GM19452 (cell line): ENCODE measurements at regions not wholly inside any gene's neighbourhood (a gene's known extent, or its start where the extent isn't known, plus 50 kb on each side); places are given as distances from the start of the nearest gene placed in this dataset.
"Not testable (repeated sequence)": the region's sequence is repeated elsewhere in the genome, so short reads cannot be mapped to it uniquely, and the experiment has no call there.

Experiments used
- ATAC-seq: cut with Tn5 transposase; IDR thresholded peaks from one replicate; pipeline ENCODE4 v1.9.1; 2021; ENCODE audit not compliant: unreplicated experiment

DNA sequence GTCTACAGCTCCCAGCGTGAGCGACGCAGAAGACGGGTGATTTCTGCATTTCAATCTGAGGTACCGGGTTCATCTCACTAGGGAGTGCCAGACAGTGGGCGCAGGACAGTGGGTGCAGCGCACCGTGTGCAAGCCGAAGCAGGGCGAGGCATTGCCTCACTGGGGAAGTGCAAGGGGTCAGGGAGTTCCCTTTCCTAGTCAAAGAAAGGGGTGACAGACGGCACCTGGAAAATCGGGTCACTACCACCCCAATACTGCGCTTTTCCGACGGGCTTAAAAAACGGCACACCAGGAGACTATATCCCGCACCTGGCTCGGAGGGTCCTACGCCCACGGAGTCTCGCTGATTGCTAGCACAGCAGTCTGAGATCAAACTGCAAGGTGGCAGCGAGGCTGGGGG, 95.6 kb downstream of the GPX5 start:
- not testable (repeated sequence) for ATAC-seq

DNA sequence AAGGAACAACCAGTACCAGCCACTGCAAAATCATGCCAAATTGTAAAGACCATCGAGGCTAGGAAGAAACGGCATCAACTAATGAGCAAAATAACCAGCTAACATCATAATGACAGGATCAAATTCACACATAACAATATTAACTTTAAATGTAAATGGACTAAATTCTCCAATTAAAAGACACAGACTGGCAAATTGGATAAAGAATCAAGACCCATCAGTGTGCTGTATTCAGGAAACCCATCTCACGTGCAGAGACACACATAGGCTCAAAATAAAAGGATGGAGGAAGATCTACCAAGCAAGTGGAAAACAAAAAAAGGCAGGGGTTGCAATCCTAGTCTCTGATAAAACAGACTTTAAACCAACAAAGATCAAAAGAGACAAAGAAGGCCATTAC, 97.6 kb downstream of the GPX5 start:
- not testable (repeated sequence) for ATAC-seq

DNA sequence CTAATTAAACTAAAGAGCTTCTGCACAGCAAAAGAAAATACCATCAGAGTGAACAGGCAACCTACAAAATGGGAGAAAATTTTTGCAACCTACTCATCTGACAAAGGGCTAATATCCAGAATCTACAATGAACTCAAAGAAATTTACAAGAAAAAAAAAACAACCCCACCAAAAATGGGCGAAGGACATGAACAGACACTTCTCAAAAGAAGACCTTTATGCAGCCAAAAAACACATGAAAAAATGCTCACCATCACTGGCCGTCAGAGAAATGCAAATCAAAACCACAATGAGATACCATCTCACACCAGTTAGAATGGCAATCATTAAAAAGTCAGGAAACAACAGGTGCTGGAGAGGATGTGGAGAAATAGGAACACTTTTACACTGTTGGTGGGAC, 100.7 kb downstream of the GPX5 start:
- ATAC-seq, result not testable (repeated sequence)

DNA sequence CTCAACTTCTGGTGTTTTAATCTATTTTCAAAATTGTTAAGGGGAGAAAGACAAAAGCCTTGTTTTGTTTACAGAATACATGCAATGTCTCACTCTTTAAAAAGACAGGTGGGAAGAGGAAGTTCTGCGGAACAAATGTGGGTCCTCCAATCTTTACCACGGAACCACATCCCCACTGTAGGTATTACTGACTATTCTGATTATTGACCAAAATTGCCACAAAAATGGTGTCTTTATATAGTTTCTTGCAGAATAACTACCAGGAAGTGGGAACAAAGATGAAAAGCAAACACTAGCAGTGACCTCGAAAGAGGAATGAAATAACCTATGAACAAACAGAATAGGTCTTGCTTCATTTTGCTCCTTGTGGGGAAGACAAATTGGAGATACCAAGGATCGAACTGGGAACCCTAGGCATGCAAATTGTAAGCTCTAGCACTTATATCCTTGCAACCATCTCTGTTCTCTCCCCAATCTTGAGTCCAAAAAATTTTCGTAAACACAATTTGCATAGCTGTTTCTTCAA, 106.7 kb downstream of the GPX5 start:
- no peak for ATAC-seq

DNA sequence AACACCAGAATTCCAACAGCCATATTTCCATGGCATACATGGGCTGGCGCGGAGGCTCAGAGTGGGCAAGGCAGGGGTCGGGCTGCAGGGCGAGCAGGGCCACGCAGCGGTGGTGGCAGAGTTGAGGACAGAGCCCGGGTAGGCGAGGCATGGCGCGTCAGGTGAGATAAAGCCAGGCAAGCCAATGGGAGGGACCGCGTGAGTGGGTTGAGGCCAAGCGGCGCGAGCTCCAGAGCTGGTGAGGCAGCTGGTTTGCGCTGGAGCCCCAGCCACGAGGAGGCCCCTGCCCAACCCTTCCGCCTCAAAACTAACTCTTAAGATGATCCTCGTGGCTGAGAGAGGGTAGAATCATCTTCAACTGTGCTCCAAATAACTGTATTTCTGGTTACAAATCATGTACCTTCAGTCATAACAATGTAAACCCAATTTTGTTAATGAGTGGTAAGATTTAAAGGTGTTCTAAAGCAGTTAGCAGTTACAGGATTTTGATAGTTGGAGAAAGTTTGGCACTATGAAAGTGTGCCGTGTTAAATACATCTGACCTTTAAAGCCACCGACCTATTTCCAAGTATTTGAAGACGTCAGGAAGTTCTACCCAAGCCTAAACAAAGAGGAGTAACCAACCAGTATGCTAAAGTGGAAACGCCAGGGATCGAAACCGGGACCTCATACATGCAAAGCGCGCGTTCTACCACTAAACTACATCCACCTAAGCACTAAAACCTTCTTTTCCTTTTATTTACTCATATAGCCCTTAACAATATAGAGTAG, 107.9 kb downstream of the GPX5 start:
- no peak for ATAC-seq

DNA sequence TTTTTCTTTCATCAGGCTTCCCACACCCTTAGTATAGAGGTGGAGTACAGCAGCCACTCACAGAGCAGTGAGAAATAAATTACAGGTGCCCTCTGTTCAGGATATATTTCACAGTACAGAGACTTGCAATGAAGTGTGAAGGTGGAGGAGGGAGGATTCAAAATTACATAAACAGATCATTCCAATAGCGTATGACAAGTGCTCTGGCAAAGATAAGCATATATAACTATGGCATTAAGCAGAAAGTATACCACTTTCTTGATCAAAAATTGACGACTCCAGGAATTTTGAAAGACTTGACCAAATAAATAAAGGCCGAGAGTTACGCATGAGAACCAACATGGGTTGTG, 108.7 kb downstream of the GPX5 start:
- ATAC-seq, result no peak

DNA sequence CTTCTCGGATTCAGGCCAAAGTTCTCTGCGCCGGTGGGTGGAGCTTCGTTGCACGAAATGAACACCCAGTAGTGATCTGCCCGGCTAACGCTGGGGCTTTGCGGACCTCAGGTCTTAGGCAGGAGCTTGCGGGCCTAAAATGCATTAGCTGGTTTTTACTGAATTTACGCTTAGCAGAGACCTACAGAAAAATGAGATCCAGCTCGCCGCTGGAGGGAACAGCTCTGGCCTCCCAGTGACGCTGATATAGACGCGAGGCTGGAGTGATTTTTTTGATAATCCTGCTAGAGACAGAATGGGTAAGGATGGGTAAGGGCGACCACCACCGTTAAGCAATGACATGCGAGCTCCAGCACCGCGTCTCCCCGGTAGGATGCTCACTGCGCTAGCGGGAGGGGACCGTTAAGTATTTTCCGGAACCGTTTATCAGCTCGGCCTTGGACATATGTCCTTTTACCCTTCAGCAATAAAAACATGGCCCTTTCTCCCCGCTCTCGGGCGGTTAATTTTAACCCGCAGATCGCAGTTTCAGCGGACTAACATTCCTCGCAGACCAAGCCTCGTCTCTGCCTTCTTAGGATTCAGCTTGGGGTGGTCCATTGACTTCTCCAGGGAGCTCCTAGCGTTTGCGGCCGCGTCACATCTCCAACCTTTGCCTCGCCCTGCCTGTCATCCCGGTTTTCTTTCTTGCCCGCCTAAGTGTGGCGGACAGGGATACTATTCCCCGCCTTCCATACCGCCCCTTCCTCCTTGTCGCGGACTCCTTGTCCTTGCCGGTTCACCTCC, 109.3 kb downstream of the GPX5 start:
- ATAC-seq, result no peak

DNA sequence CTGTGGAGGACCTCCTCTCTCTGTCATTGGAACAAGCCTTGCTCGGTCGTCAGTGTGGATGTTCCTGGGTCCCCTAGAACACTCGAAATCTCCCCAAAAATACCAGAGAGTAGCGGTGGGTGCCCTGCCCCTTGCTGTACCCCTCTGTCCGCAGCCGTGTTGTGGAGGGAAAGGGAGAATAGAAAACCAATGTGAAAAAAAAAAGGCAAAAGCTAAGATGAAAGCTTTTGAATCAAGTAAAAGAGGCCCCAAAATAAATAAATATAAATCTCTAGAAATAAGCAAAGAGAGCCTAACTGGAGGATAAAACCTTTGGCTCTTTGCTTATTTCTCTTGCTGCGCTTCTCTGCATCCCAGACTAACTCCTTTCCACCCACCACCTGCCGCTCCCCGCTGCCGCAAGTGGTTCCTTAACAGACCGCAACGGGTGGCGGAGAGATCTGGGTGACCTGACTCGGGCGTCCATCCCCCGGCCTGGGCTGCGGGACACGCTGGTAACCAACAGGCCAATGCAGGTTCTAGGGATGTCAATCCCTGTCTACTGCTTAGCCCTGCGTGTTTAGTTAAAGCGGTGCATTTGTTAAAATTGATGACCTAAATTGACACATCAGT, 110.0 kb downstream of the GPX5 start:
- ATAC-seq, result no peak

DNA sequence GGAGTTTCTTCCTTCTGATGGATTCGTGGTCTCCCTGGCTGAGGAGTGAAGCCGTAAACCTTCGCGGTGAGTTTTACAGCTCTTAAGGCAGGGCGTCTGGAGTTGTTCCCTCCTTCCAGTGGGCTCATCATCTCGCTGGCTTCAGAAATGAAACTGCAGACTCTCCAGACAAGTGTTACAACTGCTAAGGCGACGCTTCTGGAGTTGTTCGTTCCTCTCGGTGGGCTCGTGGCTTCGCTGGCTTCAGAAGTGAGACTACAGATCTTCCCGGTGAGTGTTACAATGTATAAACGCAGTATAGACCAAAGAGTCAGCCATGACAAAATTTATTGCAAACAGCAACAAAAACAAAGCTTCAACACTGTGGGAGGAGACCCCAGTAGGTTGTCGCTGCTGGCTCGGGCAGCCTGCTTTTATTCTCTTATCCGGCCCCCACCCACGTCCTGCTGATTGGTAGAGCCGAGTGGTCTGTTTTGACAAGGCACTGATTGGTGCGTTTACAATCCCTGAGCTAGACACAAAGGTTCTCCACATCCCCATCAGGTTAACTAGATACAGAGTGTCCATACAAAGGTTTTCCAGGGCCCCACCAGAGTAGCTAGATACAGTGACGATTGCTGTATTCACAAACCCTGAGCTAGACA, 113.2 kb downstream of the GPX5 start:
- ATAC-seq, result no peak

DNA sequence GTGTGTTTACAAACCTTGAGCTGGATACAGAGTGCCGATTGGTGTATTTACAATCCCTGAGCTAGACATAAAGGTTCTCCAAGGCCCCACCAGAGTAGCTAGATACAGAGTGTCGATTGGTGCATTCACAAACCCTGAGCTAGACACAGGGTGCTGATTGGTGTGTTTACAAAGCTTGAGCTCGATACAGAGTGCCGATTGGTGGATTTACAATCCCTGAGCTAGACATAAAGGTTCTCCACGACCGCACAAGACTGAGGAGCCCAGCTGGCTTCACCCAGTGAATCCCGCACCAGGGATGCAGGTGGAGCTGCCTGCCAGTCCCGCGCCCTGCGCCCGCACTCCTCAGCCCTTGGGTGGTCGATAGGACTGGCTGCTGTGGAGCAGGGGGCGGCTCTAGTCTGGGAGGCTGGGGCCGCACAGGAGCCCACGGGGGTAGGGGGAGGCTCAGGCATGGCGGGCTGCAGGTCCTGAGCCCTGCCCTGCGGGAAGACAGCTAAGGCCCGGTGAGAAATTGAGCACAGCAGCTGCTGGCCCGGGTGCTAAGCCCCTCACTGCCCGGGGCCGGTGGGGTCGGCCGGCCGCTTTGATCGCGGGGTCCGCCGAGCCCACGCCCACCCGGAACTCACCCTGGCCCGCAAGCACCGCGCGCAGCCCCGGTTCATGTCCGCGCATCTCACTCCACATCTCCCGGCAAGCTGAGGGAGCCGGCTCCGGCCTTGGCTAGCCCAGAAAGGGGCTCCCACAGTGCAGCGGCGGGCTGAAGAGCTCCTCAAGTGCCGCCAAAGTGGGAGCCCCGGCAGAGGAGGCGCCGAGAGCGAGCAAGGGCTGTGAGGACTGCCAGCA, 114.0 kb downstream of the GPX5 start:
- not testable (repeated sequence) for ATAC-seq

DNA sequence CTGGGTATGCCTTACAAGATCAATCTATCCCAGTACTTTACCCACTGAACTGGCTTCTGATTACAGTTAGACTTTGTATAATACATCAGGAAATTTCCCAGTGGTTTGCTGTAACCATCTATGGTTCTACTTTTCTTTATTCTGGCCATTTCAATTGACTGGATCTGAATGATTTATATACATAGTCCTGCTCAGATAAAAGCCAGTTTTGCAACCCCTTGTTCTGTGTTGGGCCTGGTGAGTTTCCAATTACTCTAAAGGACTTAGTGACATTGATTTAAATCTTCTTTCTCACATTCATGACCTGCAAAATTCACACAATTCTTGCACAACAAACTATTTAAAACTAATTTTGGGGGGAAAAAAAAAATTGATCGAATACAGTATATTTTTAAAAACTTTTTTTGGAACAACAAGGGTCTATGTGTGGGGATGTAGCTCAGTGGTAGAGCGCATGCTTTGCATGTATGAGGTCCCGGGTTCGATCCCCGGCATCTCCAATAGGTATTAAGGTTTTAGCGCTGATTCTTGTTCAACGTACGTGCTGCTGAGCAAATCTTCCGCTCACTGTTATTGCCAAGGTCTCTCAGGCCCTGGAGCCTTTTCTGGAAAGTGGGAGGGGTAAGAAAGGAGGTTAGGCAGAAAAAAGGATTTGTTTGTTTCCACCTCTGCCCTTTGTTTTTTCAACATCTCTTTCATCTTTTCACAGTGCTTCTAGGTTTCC, 117.5 kb downstream of the GPX5 start:
- ATAC-seq, result no peak

DNA sequence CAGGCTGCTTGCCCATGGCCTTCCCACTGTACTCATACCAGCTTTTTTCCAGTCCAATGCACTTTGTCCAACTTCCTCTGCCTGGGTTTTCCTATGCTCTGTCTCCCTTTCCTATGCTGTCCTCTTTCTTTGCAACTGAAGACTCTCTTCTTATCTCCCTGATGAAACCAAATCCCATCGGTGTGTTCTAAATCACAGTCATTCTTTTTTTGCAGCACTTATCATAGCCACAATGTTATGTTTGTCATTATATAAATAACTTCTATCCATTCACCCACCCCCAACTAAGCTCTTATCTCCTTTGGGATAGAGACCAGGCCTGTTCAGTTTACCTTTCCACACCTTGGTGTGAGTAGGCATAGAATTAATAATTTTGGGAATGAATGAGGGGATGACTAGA, 121.0 kb downstream of the GPX5 start:
- ATAC-seq, result no peak

DNA sequence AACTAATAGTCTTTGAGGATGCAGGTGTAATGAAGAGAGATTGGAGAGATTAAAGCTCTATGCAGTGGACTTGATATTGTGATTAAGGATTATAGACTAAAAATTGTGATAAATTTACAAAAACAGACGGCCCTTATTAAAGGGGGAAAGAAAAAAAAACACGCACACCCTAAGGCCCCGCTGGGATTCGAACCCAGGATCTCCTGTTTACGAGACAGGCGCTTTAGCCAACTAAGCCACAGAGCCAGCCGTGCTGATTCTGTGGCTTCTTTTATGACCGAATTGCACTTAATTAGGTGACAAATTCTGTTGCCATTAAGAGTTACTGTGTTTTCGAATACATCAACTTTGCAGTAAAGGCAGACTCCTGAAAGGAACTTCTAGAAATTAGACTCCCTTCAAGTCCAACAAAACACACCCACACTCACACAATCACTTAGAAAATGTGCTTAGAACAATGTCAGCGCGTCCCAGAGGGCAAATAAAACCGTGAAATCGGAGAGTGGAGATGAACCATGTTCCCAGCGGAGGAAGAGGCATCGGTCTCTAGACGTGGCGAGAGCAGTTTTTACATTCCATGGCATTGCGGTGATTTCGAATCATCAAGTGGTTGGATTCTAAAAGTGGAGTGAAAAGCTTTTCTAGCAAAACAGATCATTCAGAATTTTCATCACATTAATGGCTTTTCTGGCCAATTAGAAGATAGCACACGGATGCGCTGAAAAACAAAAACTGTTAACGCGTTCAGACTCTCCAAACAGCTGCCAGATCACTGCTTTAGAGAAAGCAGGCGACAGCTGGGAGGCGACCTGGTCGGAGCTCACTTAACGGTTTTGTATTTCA, 122.6 kb downstream of the GPX5 start:
- ATAC-seq, result no peak

DNA sequence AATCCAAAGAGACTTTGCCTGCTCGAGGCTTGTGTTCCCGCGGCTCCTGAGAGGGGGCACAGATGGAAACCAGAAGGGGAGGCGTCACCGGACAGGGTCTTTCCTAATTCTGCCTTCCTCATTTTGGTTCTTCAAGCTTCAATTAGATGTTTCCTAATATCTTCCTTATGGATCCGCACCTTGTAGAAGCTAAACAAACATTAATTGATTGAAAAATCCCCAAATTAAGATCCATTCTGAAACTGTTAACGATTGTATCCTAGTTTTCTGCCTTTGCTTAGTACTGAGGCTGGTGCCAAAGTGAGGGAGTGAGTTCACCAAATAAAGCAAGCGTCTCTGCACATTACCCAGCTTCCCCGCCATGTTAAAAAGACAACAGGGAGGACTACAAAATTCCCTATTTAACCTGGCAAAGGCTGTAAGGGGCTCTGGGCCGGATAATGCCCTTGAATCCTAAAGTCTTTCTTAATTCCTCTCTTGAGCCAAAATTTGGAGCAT, 123.2 kb downstream of the GPX5 start:
- ATAC-seq, result no peak

DNA sequence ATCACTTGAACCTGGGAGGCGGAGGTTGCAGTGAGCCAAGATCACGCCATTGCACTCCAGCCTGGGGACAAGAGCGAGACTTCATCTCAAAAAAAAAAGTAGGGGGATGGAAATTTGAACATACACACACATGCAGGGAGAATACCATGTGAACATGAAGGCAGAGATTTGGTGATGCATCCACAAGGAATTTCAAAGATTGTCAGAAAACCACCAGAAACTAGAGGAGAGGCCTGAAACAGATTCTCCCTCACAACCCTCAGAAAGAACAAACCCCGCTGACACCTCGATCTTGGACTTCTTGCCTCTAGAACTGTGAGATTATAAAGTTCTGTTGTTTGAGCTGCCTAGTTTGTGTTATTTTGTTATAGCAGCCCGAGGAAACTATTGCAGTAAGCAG, 125.5 kb downstream of the GPX5 start:
- no peak for ATAC-seq

DNA sequence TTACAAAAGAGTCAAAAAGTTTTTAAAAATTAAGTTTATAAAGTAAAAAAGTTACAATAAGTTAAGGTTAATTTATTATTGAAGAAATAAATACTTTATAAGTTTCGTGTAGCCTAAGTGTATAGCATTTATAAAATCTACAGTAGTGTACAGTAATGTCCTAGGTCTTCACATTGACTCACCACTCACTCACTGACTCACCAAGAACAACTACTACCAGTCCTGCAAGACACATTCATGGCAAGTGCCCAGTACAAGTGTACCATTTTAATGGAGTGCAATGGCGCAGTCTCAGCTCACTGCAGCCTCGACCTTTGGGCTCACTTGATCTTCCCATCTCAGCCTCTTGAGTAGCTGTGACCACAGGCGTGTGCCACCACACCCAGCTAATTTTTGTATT, 128.2 kb downstream of the GPX5 start:
- ATAC-seq, result no peak

DNA sequence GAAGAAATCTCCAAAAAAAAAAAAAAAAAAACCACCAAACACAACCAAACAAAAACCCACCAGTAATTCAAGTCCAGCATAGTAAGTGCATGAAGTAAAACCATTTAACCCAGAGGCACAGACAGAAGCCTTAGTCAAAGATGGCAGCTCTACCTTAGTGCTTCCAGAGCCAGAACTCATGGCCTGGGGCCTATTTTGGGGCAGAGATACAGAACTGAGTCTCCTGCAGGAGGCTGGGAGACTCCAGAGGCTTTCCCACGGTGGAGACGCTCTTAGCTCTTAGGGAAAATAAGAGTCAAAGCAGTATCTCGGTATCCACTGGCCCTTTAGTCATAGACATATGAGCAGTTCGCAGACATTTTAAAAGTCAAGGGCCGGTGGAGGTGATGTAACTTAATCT, 129.5 kb downstream of the GPX5 start:
- no peak for ATAC-seq

DNA sequence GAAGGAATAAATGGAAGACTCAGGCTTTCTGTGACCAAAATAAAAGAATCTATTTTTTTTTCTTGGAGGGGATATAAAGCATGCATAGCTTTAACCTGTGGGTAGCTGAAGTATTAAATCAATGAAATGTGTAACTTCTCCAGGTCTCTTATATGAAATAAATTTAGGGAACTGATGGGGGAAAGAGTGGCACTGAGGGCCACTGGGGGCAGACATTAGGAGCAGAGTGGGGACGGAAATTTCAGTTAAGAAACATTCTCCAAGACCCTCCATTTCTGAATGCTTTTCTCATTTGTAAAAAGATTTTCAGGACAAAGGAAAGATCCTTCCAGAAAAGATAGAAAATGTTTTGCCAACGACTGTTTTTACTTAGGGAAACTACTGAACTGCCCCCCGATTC, 131.0 kb downstream of the GPX5 start:
- ATAC-seq, result no peak

DNA sequence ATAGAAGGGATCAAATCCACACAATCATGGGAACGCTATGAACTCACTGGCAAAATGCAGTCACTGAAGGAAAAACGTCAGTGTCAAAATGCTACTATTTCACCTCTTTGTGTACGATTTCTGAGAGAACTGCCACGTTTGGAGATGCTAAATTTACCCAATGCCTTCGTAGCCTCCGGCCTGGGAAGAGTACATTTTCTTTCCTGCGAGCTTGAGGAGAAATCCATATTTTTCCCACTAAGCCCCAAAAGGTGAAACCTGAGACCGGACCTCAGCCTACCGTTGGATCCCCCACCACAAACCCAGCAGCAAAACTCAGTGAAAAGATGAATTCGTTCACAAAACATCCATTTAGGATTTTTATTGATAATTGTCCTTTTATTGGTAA, 131.7 kb downstream of the GPX5 start:
- no peak for ATAC-seq
